H1 (cell line): ENCODE measurements at regions not wholly inside any gene's neighbourhood (a gene's known extent, or its start where the extent isn't known, plus 50 kb on each side); places are given as distances from the start of the nearest gene placed in this dataset.

Experiments used
- CTCF ChIA-PET: fragments of 300-600 bp; sonication (Branson Sonifier 250); formaldehyde crosslinking; loops from one replicate; lab custom pipeline; 2021; ENCODE audit not compliant: partially characterized antibody; lab: Charles Lee
- POLR2A ChIA-PET: fragments of 300-600 bp; sonication (Branson Sonifier 250); formaldehyde crosslinking; loops from one replicate; lab custom pipeline; 2021; ENCODE audit warnings: inconsistent platforms; ENCODE audit not compliant: partially characterized antibody; lab: Charles Lee
- DNase-seq, 2 experiments: peaks; one replicate each; pipeline versions ENCODE4 v3.0.0 to v3.0.0-alpha.2; 2010 to 2022; ENCODE audit warnings: low spot score in 2 of 2, low read depth in 1 of 2, mixed read lengths in 1 of 2
- FAIRE-seq: peaks from 2 replicates; lab custom pipeline; 2011; peaks lifted over from hg19 to GRCh38; lab: Jason Lieb, UNC
- H2AFZ ChIP-seq: 2 replicates; pipeline ENCODE4 v1.8.1; 2012; ENCODE audit warnings: low read length, inconsistent platforms
- H2AK5ac ChIP-seq: 2 replicates; pipeline ENCODE4 v1.6.1; 2013; ENCODE audit warnings: low read depth, low read length
- H2BK120ac ChIP-seq: replicated peaks from 2 replicates; pipeline ENCODE3; 2013; ENCODE audit warnings: low read depth, low read length, inconsistent platforms
- H2BK12ac ChIP-seq: 2 replicates; pipeline ENCODE4 v1.6.1; 2013; ENCODE audit warnings: low read depth, low read length
- H2BK15ac ChIP-seq: 2 replicates; pipeline ENCODE4 v1.6.1; 2013; ENCODE audit warnings: low read length
- H2BK20ac ChIP-seq: 2 replicates; pipeline ENCODE4 v1.6.1; 2013; ENCODE audit warnings: low read length
- H2BK5ac ChIP-seq: 2 replicates; pipeline ENCODE4 v1.6.1; 2013; ENCODE audit warnings: low read depth, low read length
- H3K14ac ChIP-seq: 2 replicates; pipeline ENCODE4 v1.6.1; 2013; ENCODE audit warnings: inconsistent platforms; ENCODE audit not compliant: insufficient read length
- H3K18ac ChIP-seq: 2 replicates; pipeline ENCODE4 v1.6.1; 2013; ENCODE audit warnings: low read length; ENCODE audit errors: extremely low read depth
- H3K23ac ChIP-seq: 2 replicates; pipeline ENCODE4 v1.6.1; 2013; ENCODE audit warnings: inconsistent platforms; ENCODE audit not compliant: insufficient read length
- H3K23me2 ChIP-seq: 2 replicates; pipeline ENCODE4 v1.6.1; 2013; ENCODE audit warnings: low read depth, low read length
- H3K27ac ChIP-seq: 2 replicates; pipeline ENCODE4 v1.6.1; 2011; ENCODE audit warnings: low read depth, low read length, inconsistent platforms
- H3K27me3 ChIP-seq, 4 experiments: replicated peaks in 1 of 4; 1 replicate in 1 of 4; 2 replicates in 3 of 4; pipeline versions ENCODE4 v1.6.1 to v1.8.1; 2011 to 2013; ENCODE audit warnings: low read length in 3 of 4, mild to moderate bottlenecking in 3 of 4, inconsistent platforms in 2 of 4, mixed read lengths in 2 of 4, moderate library complexity in 1 of 4; ENCODE audit not compliant: control insufficient read depth in 3 of 4, insufficient read depth in 3 of 4; ENCODE audit errors: extremely low read depth in 1 of 4
- H3K36me3 ChIP-seq, 4 experiments: 2 replicates each; pipeline versions ENCODE4 v1.6.1 to v1.8.1; 2011 to 2013; ENCODE audit warnings: mild to moderate bottlenecking in 4 of 4, low read length in 3 of 4, moderate library complexity in 2 of 4, control low read depth in 1 of 4, inconsistent platforms in 1 of 4; ENCODE audit not compliant: insufficient read depth in 4 of 4, control insufficient read depth in 2 of 4
- H3K4ac ChIP-seq: replicated peaks from 2 replicates; pipeline ENCODE3; 2013; ENCODE audit warnings: low read length, low read depth, mixed read lengths, inconsistent platforms; ENCODE audit not compliant: insufficient read length
- H3K4me1 ChIP-seq, 4 experiments: replicated peaks in 1 of 4; 1 replicate in 1 of 4; 2 replicates in 3 of 4; pipeline versions ENCODE4 v1.6.1 to v1.8.1; 2011 to 2013; ENCODE audit warnings: low read length in 3 of 4, inconsistent platforms in 2 of 4, mixed read lengths in 1 of 4; ENCODE audit not compliant: insufficient read depth in 4 of 4, control insufficient read depth in 3 of 4
- H3K4me2 ChIP-seq, 2 experiments: 2 replicates each; pipeline versions ENCODE4 v1.6.1 to v1.8.1; 2011 to 2013; ENCODE audit warnings: low read depth in 2 of 2, low read length in 2 of 2, control low read depth in 1 of 2, inconsistent platforms in 1 of 2, mild to moderate bottlenecking in 1 of 2; ENCODE audit not compliant: insufficient read depth in 1 of 2
- H3K4me3 ChIP-seq, 4 experiments: fragments of 200-600, 300-600 bp in 1 of 4; sonication (generic), shearing (Covaris generic), sonication (Bioruptor Twin) in 1 of 4; 2 replicates each; pipeline versions ENCODE4 v1.5.1 to v1.8.1; 2011 to 2016; ENCODE audit warnings: low read length in 4 of 4, low read depth in 3 of 4, control low read depth in 2 of 4, inconsistent platforms in 2 of 4, mild to moderate bottlenecking in 2 of 4, mixed read lengths in 1 of 4, moderate library complexity in 1 of 4; ENCODE audit not compliant: insufficient read depth in 2 of 4; ENCODE audit errors: extremely low read depth in 1 of 4
- H3K56ac ChIP-seq: replicated peaks from 2 replicates; pipeline ENCODE3; 2013; ENCODE audit warnings: low read depth, mild to moderate bottlenecking, mixed read lengths, low read length, inconsistent platforms; ENCODE audit not compliant: insufficient read length
- H3K79me1 ChIP-seq: 2 replicates; pipeline ENCODE4 v1.6.1; 2013; ENCODE audit warnings: low read depth, low read length, control low read depth
- H3K79me2 ChIP-seq, 2 experiments: 2 replicates each; pipeline versions ENCODE4 v1.6.1 to v1.8.1; 2012 to 2013; ENCODE audit warnings: low read length in 2 of 2, mild to moderate bottlenecking in 2 of 2, inconsistent platforms in 1 of 2; ENCODE audit not compliant: insufficient read depth in 2 of 2, control insufficient read depth in 1 of 2
- H3K9ac ChIP-seq, 4 experiments: replicated peaks in 1 of 4; 1 replicate in 1 of 4; 2 replicates in 3 of 4; pipeline versions ENCODE4 v1.6.1 to v1.8.1; 2011 to 2013; ENCODE audit warnings: low read depth in 3 of 4, low read length in 3 of 4, control low read depth in 2 of 4, mild to moderate bottlenecking in 2 of 4, moderate library complexity in 2 of 4, inconsistent platforms in 1 of 4; ENCODE audit errors: extremely low read depth in 1 of 4
- H3K9me3 ChIP-seq, 2 experiments: 2 replicates each; pipeline versions ENCODE4 v1.6.1 to v1.8.1; 2012 to 2013; ENCODE audit warnings: mild to moderate bottlenecking in 2 of 2, moderate library complexity in 2 of 2, control low read depth in 1 of 2, inconsistent platforms in 1 of 2, low read depth in 1 of 2, low read length in 1 of 2, mixed read lengths in 1 of 2; ENCODE audit not compliant: insufficient read depth in 2 of 2
- H4K20me1 ChIP-seq, 2 experiments: replicated peaks in 1 of 2; 2 replicates each; pipeline versions ENCODE3 to v1.8.1; 2011 to 2013; ENCODE audit warnings: inconsistent platforms in 2 of 2, low read length in 2 of 2, mild to moderate bottlenecking in 1 of 2; ENCODE audit not compliant: insufficient read depth in 2 of 2, control insufficient read depth in 1 of 2
- H4K5ac ChIP-seq: 2 replicates; pipeline ENCODE4 v1.6.1; 2013; ENCODE audit warnings: low read length, low read depth, mixed read lengths, inconsistent platforms; ENCODE audit not compliant: insufficient read length
- H4K8ac ChIP-seq: 2 replicates; pipeline ENCODE4 v1.8.0; 2013; ENCODE audit warnings: mild to moderate bottlenecking, moderate library complexity, low read length, inconsistent platforms; ENCODE audit not compliant: insufficient read depth; ENCODE audit errors: extremely low read depth
- H4K91ac ChIP-seq: replicated peaks from 2 replicates; pipeline ENCODE3; 2013; ENCODE audit warnings: low read length, mixed read lengths, inconsistent platforms; ENCODE audit not compliant: insufficient read length
- BCL11A ChIP-seq, 2 experiments: IDR thresholded peaks; one replicate each; pipeline ENCODE4 v1.6.1; 2011; ENCODE audit warnings: low read depth in 2 of 2, low read length in 2 of 2, mild to moderate bottlenecking in 2 of 2
- CBX5 ChIP-seq: fragments of 300-800, 300-1000 bp; sonication (generic); IDR thresholded peaks from 2 replicates; pipeline ENCODE4 v1.7.1; 2016; ENCODE audit warnings: antibody characterized with exemption, low read length, low read depth
- CHD1 ChIP-seq: IDR thresholded peaks from 2 replicates; pipeline ENCODE4 v1.6.1; 2012; ENCODE audit warnings: low read depth, low read length, improper control_type of control experiment
- EGR1 ChIP-seq: IDR thresholded peaks from 2 replicates; pipeline ENCODE4 v1.6.1; 2011; ENCODE audit warnings: low read depth, low read length, borderline replicate concordance
- EZH2 ChIP-seq: fragments of 200-600 bp; sonication (generic); IDR thresholded peaks from 2 replicates; pipeline ENCODE4 v1.7.1; 2012; ENCODE audit warnings: low read depth, mild to moderate bottlenecking, moderate library complexity, low read length, inconsistent platforms; ENCODE audit not compliant: severe bottlenecking
- HDAC6 ChIP-seq: IDR thresholded peaks from one replicate; pipeline ENCODE4 v1.7.1; 2012; ENCODE audit warnings: low read depth, mild to moderate bottlenecking, inconsistent platforms, low read length, moderate library complexity
- NRF1 ChIP-seq: IDR thresholded peaks from 2 replicates; pipeline ENCODE4 v1.6.1; 2011; ENCODE audit warnings: mild to moderate bottlenecking, low read depth, low read length, improper control_type of control experiment
- SAP30 ChIP-seq: fragments of 300-600 bp; sonication (generic); IDR thresholded peaks from 2 replicates; pipeline ENCODE4 v1.7.1; 2012; ENCODE audit warnings: low read length, moderate library complexity, mild to moderate bottlenecking, inconsistent platforms; ENCODE audit not compliant: insufficient read depth, insufficient replicate concordance
- SIX5 ChIP-seq: IDR thresholded peaks from 2 replicates; pipeline ENCODE4 v1.6.1; 2011; ENCODE audit warnings: mild to moderate bottlenecking, low read depth, low read length
- SP4 ChIP-seq: IDR thresholded peaks from 2 replicates; pipeline ENCODE4 v1.6.1; 2012; ENCODE audit warnings: low read length, inconsistent platforms
- SUZ12 ChIP-seq: fragments of 200-600 bp; sonication (generic); IDR thresholded peaks from 2 replicates; pipeline ENCODE4 v1.6.1; 2012; ENCODE audit warnings: mild to moderate bottlenecking, inconsistent platforms, low read length, moderate library complexity, mixed read lengths
- WGBS, 2 experiments: shearing (Covaris generic) in 1 of 2; methylation state at CpG; one replicate each; pipeline versions ENCODE4 v1.1.6 to v1.1.7; 2013 to 2015; ENCODE audit warnings: low lambda C conversion rate in 2 of 2, mixed read lengths in 2 of 2, inconsistent platforms in 1 of 2, low coverage in 1 of 2, missing lambda C conversion rate in 1 of 2; ENCODE audit not compliant: insufficient replicate concordance in 2 of 2, insufficient coverage in 1 of 2, insufficient read length in 1 of 2; ENCODE audit errors: extremely low coverage in 1 of 2, missing lambda C conversion rate in 1 of 2; 5-methylcytosine and 5-hydroxymethylcytosine counted together

DNA sequence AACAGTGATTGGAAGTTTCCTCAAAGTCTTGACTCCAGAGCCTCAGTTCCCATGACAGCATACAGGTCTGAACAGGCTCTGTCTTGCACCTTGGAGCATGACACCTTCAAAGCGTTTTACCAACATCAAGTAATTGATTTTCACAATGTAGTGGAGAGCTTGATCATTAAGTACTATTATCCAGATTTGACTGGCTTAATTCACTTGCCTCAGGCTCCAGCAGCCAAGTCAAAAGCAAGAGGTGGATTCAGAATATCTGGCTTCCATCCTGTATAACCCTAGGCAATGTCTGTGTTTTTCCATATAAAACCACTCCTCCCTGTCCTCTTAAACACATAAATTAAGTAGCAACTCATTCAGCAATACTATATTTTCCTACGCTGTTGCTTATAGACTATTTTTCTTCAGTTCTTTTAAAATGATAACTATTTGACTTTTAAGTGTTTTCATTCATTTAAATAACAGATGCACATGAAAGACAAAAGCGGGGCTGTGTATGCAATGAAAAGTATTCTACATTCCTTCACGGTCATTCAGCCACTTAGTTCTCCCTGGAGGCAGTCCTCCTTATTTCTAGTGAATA is 150.8 kb upstream of the RANBP3L start:
- Histone ChIP-seq H3K4me3 (no peak overlapping the region), H3K9ac (no peak overlapping the region), H3K23me2 (no peaks in the 10 kb centered on the region), H3K79me2 (no peaks in the 10 kb centered on the region), H3K36me3 (no peaks in the 10 kb centered on the region), H4K5ac (no peak overlapping the region), H3K79me1 (no peaks in the 10 kb centered on the region), H3K9me3 (no peaks in the 10 kb centered on the region), H3K4me2 (no peak overlapping the region), H2BK12ac (no peak overlapping the region), H3K27me3 (no peaks in the 10 kb centered on the region), H3K14ac (no peak overlapping the region), H4K20me1 (no peaks in the 10 kb centered on the region), H2AFZ (no peak overlapping the region), H3K4ac (no peak overlapping the region), H2BK120ac (no peak overlapping the region), H2BK5ac (no peak overlapping the region), H3K23ac (no peak overlapping the region), H4K91ac (no peak overlapping the region), H2AK5ac (no peak overlapping the region), H4K8ac (no peak overlapping the region), H3K4me1 (peaks cover 0 to 3% (median 0%) of the 10 kb centered on the region in 4 experiments; a peak in 1 of 7 replicates), H2BK20ac (no peak overlapping the region), H3K18ac (no peak overlapping the region), H3K27ac (no peak overlapping the region), H2BK15ac (no peak overlapping the region), H3K56ac (no peak overlapping the region)
- ChIA-PET CTCF (no interaction called here), POLR2A (no interaction called here)
- 79% methylated on average over 4 of the region's 4 CpGs; no CpG with 5 or more reads in 1 of the 2 experiments for WGBS, 2 experiments
- TF ChIP-seq BCL11A (IDR thresholded peaks at IDR 0.05; ENCODE audit: low read depth in 2 of 2, low read length in 2 of 2) (no peak), EZH2 (no peak), SUZ12 (no peak), CBX5 (no peak), HDAC6 (no peak), CHD1 (no peak), SIX5 (no peak), SP4 (no peak), NRF1 (no peak), EGR1 (no peak), SAP30 (no peak)
- FAIRE-seq (no peak), DNase-seq (no peak)
